ENCODE measurements at regions not wholly inside any gene's neighbourhood (a gene's known extent, or its start where the extent isn't known, plus 50 kb on each side); places are given as distances from the start of the nearest gene placed in this dataset.
"Not testable (repeated sequence)": the region's sequence is repeated elsewhere in the genome, so short reads cannot be mapped to it uniquely, and the experiment has no call there.

DNA sequence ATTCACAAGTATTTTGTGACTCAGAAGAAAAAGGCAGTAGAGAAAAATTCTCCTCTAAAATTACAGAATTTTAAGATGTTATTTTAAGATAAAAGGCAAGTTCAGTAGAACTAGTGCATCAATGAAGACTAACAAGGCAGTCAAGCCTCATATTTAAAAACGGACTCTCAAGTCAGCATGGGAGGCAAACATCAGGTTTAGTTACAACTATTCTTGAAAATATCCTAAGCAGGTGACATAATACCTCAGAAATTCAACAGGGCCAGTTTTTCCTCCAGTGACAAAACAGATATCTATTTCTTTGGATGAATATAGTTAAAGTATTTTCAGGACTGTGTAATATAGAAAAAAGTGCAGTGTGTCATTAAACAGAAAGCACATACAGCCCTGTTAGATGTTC, 194.0 kb upstream of the NMUR2 start:
- no peaks in the 10 kb centered on the region for H3K27me3 ChIP-seq (ENCODE audit: control insufficient read depth, insufficient read depth, low read length)
- TF ChIP-seq, protein P1, sequence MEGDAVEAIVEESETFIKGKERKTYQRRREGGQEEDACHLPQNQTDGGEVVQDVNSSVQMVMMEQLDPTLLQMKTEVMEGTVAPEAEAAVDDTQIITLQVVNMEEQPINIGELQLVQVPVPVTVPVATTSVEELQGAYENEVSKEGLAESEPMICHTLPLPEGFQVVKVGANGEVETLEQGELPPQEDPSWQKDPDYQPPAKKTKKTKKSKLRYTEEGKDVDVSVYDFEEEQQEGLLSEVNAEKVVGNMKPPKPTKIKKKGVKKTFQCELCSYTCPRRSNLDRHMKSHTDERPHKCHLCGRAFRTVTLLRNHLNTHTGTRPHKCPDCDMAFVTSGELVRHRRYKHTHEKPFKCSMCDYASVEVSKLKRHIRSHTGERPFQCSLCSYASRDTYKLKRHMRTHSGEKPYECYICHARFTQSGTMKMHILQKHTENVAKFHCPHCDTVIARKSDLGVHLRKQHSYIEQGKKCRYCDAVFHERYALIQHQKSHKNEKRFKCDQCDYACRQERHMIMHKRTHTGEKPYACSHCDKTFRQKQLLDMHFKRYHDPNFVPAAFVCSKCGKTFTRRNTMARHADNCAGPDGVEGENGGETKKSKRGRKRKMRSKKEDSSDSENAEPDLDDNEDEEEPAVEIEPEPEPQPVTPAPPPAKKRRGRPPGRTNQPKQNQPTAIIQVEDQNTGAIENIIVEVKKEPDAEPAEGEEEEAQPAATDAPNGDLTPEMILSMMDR (IDR thresholded peaks at IDR 0.05), result no peak
- H3K9me3 ChIP-seq (ENCODE audit: control insufficient read depth, insufficient read depth, low read length), result no peaks in the 10 kb centered on the region
- no peak overlapping the region for H3K4me3 Mint-ChIP-seq
- no peaks in the 10 kb centered on the region for H3K4me1 ChIP-seq (ENCODE audit: control insufficient read depth, insufficient read depth, low read length)
- H3K27ac Mint-ChIP-seq, result no peak overlapping the region
- WGBS (ENCODE audit: insufficient coverage), result 72% methylated on average over 1 of the region's 1 CpG
- H3K36me3 Mint-ChIP-seq, result no peaks in the 10 kb centered on the region
- H3K27ac ChIP-seq (ENCODE audit: low read length), result no peak overlapping the region
- H3K4me1 Mint-ChIP-seq, result no peaks in the 10 kb centered on the region
- intact Hi-C loops (cut with micrococcal nuclease), result no loop called here
- no peaks in the 10 kb centered on the region for H3K27me3 Mint-ChIP-seq (ENCODE audit: low read depth in 2 of 2)
- no peak for DNase-seq
- no peaks in the 10 kb centered on the region for H3K36me3 ChIP-seq (ENCODE audit: control insufficient read depth, insufficient read depth, low read length)
- no peak for ATAC-seq
- H3K4me3 ChIP-seq (ENCODE audit: low read length), result no peak overlapping the region
- H3K9me3 Mint-ChIP-seq, result peaks cover 0 to 2% of the 10 kb centered on the region in 2 donors

DNA sequence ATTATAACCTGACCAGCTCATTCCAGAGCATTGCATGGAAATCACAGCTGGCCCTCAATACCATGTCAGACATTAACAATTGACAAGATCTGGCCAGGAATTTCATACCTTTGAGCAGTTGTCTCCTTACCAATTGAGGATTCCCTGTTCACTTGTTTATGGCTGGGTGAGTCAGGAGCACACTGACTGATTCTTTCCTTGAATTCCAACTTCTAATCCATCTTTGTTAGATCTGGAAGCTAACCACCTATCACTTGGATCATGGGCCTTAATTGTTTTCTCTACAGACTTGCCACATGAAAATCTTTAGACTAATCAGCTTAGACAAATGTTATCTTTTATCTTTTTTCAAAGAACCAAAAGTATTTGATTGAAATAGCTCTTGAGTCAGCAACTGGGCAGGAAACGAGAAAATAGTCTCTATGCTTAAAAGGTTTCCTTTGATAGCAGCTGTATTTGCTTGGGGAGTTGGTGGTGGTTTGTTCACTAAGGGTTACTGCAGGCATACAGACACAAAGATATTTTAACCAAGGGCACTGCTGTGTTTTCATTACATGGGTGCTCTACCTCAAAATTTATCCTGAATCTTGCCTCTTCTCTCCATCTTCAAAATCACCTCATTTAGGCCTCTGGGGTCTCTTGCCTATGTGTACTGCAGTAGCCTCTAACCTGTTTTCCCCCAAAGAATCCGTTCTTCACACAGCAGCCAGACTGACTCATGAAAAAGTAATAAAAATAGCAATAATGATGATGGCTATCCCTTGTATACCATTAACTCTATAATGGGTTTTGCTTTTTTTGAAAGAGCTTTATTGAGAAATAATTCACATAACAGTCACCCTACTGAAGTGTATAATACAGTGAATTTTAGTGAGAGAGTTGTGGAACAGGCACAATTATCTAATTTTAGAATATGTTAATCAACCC, 197.0 kb upstream of the NMUR2 start:
- ATAC-seq (no peak), DNase-seq (no peak)
- H3K9me3 Mint-ChIP-seq, result peaks cover 0 to 5% of the 10 kb centered on the region in 2 donors
- no peak overlapping the region for H3K27ac ChIP-seq (ENCODE audit: low read length)
- H3K9me3 ChIP-seq (ENCODE audit: control insufficient read depth, insufficient read depth, low read length), result no peaks in the 10 kb centered on the region
- H3K4me1 Mint-ChIP-seq, result no peaks in the 10 kb centered on the region
- H3K36me3 Mint-ChIP-seq, result no peaks in the 10 kb centered on the region
- TF ChIP-seq, protein P1 (IDR thresholded peaks at IDR 0.05), result no peak
- H3K4me1 ChIP-seq (ENCODE audit: control insufficient read depth, insufficient read depth, low read length), result no peaks in the 10 kb centered on the region
- intact Hi-C loops (cut with micrococcal nuclease), result no loop called here
- H3K36me3 ChIP-seq (ENCODE audit: control insufficient read depth, insufficient read depth, low read length), result no peaks in the 10 kb centered on the region
- H3K27me3 ChIP-seq (ENCODE audit: control insufficient read depth, insufficient read depth, low read length), result no peaks in the 10 kb centered on the region
- H3K27ac Mint-ChIP-seq, result no peak overlapping the region
- H3K4me3 Mint-ChIP-seq, result no peak overlapping the region
- no peaks in the 10 kb centered on the region for H3K27me3 Mint-ChIP-seq (ENCODE audit: low read depth in 2 of 2)
- WGBS (ENCODE audit: insufficient coverage), result 56% methylated on average over 2 of the region's 2 CpGs
- no peak overlapping the region for H3K4me3 ChIP-seq (ENCODE audit: low read length)

DNA sequence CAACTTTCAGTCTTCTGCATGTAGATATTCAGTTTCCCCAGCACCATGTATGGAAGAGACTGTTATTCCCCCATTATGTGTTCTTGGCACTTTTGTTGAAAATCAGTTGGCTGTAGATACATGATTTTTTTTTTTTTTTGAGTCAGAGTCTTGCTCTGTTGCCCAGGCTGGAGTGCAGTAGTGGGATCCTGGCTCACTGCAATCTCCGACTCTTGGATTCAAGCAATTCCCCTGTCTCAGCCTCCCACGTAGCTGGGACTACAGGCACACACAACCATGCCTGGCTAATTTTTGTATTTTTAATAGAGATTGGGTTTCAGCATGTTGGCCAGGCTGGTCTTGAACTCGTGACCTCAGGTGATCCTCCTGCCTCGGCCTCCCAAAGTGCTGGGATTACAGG, 201.0 kb upstream of the NMUR2 start:
- H3K4me1 Mint-ChIP-seq; DNase-seq; H3K9me3 Mint-ChIP-seq; H3K27ac Mint-ChIP-seq; H3K36me3 ChIP-seq (ENCODE audit: control insufficient read depth, insufficient read depth, low read length); H3K27me3 ChIP-seq (ENCODE audit: control insufficient read depth, insufficient read depth, low read length); intact Hi-C loops (cut with micrococcal nuclease); ATAC-seq; H3K4me1 ChIP-seq (ENCODE audit: control insufficient read depth, insufficient read depth, low read length); H3K4me3 ChIP-seq (ENCODE audit: low read length); H3K27ac ChIP-seq (ENCODE audit: low read length); H3K4me3 Mint-ChIP-seq; H3K27me3 Mint-ChIP-seq (ENCODE audit: low read depth in 2 of 2); H3K36me3 Mint-ChIP-seq; H3K9me3 ChIP-seq (ENCODE audit: control insufficient read depth, insufficient read depth, low read length): not testable (repeated sequence)
- WGBS (ENCODE audit: insufficient coverage), result 86% methylated on average over 4 of the region's 4 CpGs

DNA sequence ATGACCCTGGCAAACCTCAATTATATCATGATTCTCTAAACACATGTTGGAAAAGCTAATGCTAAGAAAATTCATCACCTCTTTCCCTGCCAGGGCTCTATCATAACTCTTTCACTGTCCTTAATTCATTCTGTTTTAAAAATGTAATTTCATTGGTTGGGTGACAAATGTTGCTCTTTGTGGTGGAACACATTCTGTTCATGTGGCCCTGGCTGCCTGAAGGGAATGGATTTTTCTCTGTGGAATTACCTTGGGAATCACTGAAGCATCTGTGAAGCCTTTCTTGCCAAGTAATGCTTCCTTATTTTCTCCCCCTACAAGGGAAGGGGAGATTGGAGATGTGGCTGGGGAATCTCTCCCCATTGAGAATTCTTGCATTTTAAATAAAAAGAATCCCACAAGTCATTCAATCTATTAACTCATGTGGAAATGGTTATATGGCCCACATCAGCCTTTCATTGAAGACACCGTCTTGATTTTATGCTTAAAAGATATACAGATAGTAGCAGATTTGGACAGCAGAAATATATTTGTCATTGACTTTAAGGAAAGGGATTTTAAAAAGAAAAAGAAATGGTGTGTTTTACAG, 201.8 kb upstream of the NMUR2 start:
- peaks cover 0 to 5% of the 10 kb centered on the region in 2 donors for H3K9me3 Mint-ChIP-seq
- H3K36me3 Mint-ChIP-seq, result no peaks in the 10 kb centered on the region
- WGBS (ENCODE audit: insufficient coverage), result 80% methylated on average over 1 of the region's 1 CpG
- no peak for ATAC-seq
- intact Hi-C loops (cut with micrococcal nuclease), result no loop called here
- DNase-seq, result no peak
- TF ChIP-seq, protein P1 (IDR thresholded peaks at IDR 0.05), result no peak
- no peak overlapping the region for H3K4me3 Mint-ChIP-seq
- no peaks in the 10 kb centered on the region for H3K4me1 ChIP-seq (ENCODE audit: control insufficient read depth, insufficient read depth, low read length)
- no peaks in the 10 kb centered on the region for H3K4me1 Mint-ChIP-seq
- H3K27ac ChIP-seq (ENCODE audit: low read length), result no peak overlapping the region
- no peak overlapping the region for H3K4me3 ChIP-seq (ENCODE audit: low read length)
- no peaks in the 10 kb centered on the region for H3K27me3 ChIP-seq (ENCODE audit: control insufficient read depth, insufficient read depth, low read length)
- H3K36me3 ChIP-seq (ENCODE audit: control insufficient read depth, insufficient read depth, low read length), result no peaks in the 10 kb centered on the region
- no peaks in the 10 kb centered on the region for H3K27me3 Mint-ChIP-seq (ENCODE audit: low read depth in 2 of 2)
- no peaks in the 10 kb centered on the region for H3K9me3 ChIP-seq (ENCODE audit: control insufficient read depth, insufficient read depth, low read length)
- no peak overlapping the region for H3K27ac Mint-ChIP-seq

Data from natural killer cell (primary cell).